Spleen (tissue), 11 donors: ENCODE measurements at regions not wholly inside any gene's neighbourhood (a gene's known extent, or its start where the extent isn't known, plus 50 kb on each side); places are given as distances from the start of the nearest gene placed in this dataset.

Experiments used
- DNase-seq: peaks from one replicate; pipeline ENCODE4 v3.0.0-alpha.2; 2020
- H3K27ac ChIP-seq, 8 donors: fragments of 200-600 bp; sonication (generic) in 7 of 8; 1 replicate in 4 of 8; 2 replicates in 4 of 8; pipeline versions ENCODE4 v1.5.0 to v1.8.0; 2016 to 2021; ENCODE audit warnings: inconsistent platforms in 4 of 8, mild to moderate bottlenecking in 4 of 8, moderate library complexity in 1 of 8
- H3K27me3 ChIP-seq, 7 donors: fragments of 200-600 bp; sonication (generic) in 6 of 7; replicated peaks in 1 of 7; 1 replicate in 4 of 7; 2 replicates in 3 of 7; pipeline versions ENCODE4 v1.5.0 to v1.8.0; 2016 to 2021; ENCODE audit warnings: inconsistent platforms in 3 of 7, mild to moderate bottlenecking in 1 of 7
- H3K36me3 ChIP-seq, 6 donors: fragments of 200-600 bp; sonication (generic) in 5 of 6; 1 replicate in 4 of 6; 2 replicates in 2 of 6; pipeline versions ENCODE4 v1.5.0 to v1.8.0; 2016 to 2021; ENCODE audit warnings: inconsistent platforms in 2 of 6
- H3K4me1 ChIP-seq, 6 donors: fragments of 200-600 bp; sonication (generic) in 5 of 6; 1 replicate in 3 of 6; 2 replicates in 3 of 6; pipeline versions ENCODE4 v1.5.0 to v1.8.0; 2016 to 2021; ENCODE audit warnings: inconsistent platforms in 3 of 6
- H3K4me3 ChIP-seq, 8 donors: fragments of 200-600 bp; sonication (generic) in 7 of 8; 1 replicate in 4 of 8; 2 replicates in 4 of 8; pipeline versions ENCODE4 v1.5.0 to v1.8.0; 2016 to 2021; ENCODE audit warnings: inconsistent platforms in 4 of 8, mild to moderate bottlenecking in 4 of 8, moderate library complexity in 2 of 8
- H3K9me3 ChIP-seq, 8 donors: fragments of 200-600 bp; sonication (generic) in 7 of 8; 1 replicate in 4 of 8; 2 replicates in 4 of 8; pipeline versions ENCODE4 v1.5.0 to v1.8.0; 2016 to 2021; ENCODE audit warnings: inconsistent platforms in 4 of 8
- POLR2A ChIP-seq, 3 donors: fragments of 450-650 bp; IDR thresholded peaks; one replicate each; pipeline ENCODE4 v1.5.1; 2017; ENCODE audit warnings: antibody characterized with exemption in 3 of 3, mild to moderate bottlenecking in 1 of 3
- POLR2AphosphoS5 ChIP-seq, 3 donors: sonication (generic); formaldehyde crosslinking; IDR thresholded peaks; one replicate each; pipeline ENCODE4 v1.5.1; 2017; ENCODE audit warnings: antibody characterized with exemption in 3 of 3
- WGBS, 5 donors: extraction: QIAGEN DNeasy Blood & Tissue Kit in 3 of 5; methylation state at CpG; one replicate each; pipeline versions ENCODE4 v1.1.5 to v1.1.7; 2013 to 2018; 5-methylcytosine and 5-hydroxymethylcytosine counted together
- intact Hi-C: fragments of 100-400 bp; cut with DNase I; formaldehyde crosslinking; loops from one replicate; pipeline ENCODE4 v1.15.0; 2023; ENCODE audit warnings: low total_unique reads
- TF ChIP-seq, protein P1 (sequence below), 11 experiments: fragments of 200-600 bp in 7 of 11; fragments of 450-650 bp in 4 of 11; sonication (generic) in 4 of 11; IDR thresholded peaks in 8 of 11; conservative IDR thresholded peaks in 3 of 11; 1 replicate in 7 of 11; 2 replicates in 4 of 11; pipeline versions ENCODE4 v1.4.0 to v1.8.0; 2016 to 2021; ENCODE audit warnings: antibody characterized with exemption in 11 of 11, inconsistent platforms in 4 of 11, mild to moderate bottlenecking in 1 of 11
- donor health status: healthy with polysubstance abuse.
- donor health status: DM: no; HTN: no; CAD: no; lungs with moderate emphysema.
- donor health status: DM: no; HTN: no; CAD: no.
- donor health status: Bipolar disorder and iron deficiency.
- donor health status: healthy.
- donor health status: DM: no; HTN: no; CAD: no.
- donor health status: DM: yes; HTN: yes; CAD: no.

DNA sequence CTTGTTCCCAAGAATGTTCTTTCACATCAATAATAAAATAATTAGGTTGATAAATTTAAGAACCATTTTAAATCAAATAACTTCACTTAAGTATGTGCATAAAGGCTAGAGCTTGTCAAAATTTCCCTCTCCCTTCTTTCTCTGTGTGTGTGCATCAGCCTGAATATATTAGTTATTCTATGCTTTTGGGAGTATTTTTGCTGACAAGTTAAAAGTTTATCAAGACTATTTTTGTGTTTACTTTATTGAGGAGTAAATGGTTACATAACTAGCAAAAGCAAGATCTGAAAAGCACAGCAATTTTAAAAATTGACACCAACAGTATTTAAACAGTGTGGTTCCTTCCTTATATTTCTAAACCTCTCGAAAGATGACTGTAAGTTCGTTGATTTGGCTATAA lies 261.7 kb downstream of the ISL1 start:
- Histone ChIP-seq H3K9me3 (peaks cover 0 to 21% (median 7%) of the 10 kb centered on the region in 8 donors), H3K36me3 (no peaks in the 10 kb centered on the region), H3K4me3 (no peak overlapping the region), H3K27ac (no peak overlapping the region), H3K27me3 (no peaks in the 10 kb centered on the region), H3K4me1 (no peaks in the 10 kb centered on the region)
- TF ChIP-seq, protein P1, sequence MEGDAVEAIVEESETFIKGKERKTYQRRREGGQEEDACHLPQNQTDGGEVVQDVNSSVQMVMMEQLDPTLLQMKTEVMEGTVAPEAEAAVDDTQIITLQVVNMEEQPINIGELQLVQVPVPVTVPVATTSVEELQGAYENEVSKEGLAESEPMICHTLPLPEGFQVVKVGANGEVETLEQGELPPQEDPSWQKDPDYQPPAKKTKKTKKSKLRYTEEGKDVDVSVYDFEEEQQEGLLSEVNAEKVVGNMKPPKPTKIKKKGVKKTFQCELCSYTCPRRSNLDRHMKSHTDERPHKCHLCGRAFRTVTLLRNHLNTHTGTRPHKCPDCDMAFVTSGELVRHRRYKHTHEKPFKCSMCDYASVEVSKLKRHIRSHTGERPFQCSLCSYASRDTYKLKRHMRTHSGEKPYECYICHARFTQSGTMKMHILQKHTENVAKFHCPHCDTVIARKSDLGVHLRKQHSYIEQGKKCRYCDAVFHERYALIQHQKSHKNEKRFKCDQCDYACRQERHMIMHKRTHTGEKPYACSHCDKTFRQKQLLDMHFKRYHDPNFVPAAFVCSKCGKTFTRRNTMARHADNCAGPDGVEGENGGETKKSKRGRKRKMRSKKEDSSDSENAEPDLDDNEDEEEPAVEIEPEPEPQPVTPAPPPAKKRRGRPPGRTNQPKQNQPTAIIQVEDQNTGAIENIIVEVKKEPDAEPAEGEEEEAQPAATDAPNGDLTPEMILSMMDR (IDR thresholded peaks at IDR 0.05 in 8 of 11, conservative IDR thresholded peaks at IDR 0.05 in 3 of 11) = no peak
- TF ChIP-seq POLR2AphosphoS5 (IDR thresholded peaks at IDR 0.05) (no peak), POLR2A (IDR thresholded peaks at IDR 0.05) (no peak)
- no peak for DNase-seq
- intact Hi-C loops = no loop called here
- 62 to 76% (median 75%) methylated on average over 2 of the region's 2 CpGs for WGBS, 5 donors

DNA sequence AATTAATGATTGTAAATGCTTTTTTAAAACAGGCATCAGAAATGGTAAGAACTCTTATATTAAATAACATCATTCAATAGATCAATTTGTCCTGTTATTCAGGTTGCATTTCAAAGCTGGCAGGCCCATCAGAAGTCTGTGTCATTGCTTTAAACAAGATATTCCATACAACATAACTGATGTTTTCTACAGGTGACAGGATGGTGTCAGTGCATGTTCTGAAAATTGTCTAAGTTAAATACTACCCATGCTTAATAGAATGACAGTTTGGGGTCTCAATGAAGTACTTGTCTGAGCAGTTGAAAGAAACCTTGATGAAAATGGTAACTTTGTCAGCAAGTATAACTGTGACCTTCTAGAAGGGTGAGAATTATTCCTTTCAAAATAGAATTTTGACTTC lies 263.2 kb downstream of the ISL1 start:
- no peaks in the 10 kb centered on the region for H3K27me3 ChIP-seq
- H3K36me3 ChIP-seq = no peaks in the 10 kb centered on the region
- no peak for DNase-seq
- peaks cover 0 to 18% (median 5%) of the 10 kb centered on the region in 8 donors for H3K9me3 ChIP-seq
- H3K4me1 ChIP-seq = no peaks in the 10 kb centered on the region
- intact Hi-C loops = no loop called here
- TF ChIP-seq POLR2A (IDR thresholded peaks at IDR 0.05) (no peak), POLR2AphosphoS5 (IDR thresholded peaks at IDR 0.05) (no peak)
- TF ChIP-seq, protein P1 (IDR thresholded peaks at IDR 0.05 in 8 of 11, conservative IDR thresholded peaks at IDR 0.05 in 3 of 11) = no peak
- no peak overlapping the region for H3K27ac ChIP-seq
- H3K4me3 ChIP-seq = no peak overlapping the region

DNA sequence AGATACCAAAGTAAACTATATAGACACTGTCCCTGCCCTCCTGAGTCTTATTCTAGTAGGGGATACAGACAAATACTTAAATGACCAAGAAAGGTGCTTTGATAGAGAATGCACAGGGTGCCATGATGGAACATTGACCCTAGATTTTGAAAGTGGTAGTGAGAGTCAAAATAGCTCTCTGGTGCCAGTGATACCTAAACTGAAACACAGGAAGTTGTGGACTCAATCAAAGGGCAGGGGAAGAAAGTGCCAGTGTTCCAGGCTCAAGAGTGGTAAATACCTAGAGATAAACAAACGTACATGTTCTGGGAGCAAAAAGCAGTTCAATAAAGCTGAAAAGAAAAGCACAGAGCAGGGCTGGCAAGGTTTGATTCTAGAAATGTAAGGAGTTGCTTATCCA lies 267.6 kb downstream of the ISL1 start:
- intact Hi-C loops = no loop called here
- 26 to 59% (median 33%) methylated on average over 1 of the region's 1 CpG for WGBS, 5 donors
- peaks cover 0 to 11% (median 0%) of the 10 kb centered on the region in 8 donors for H3K9me3 ChIP-seq
- DNase-seq = no peak
- no peaks in the 10 kb centered on the region for H3K27me3 ChIP-seq
- H3K4me1 ChIP-seq = no peaks in the 10 kb centered on the region
- H3K27ac ChIP-seq = no peak overlapping the region
- no peak overlapping the region for H3K4me3 ChIP-seq
- no peaks in the 10 kb centered on the region for H3K36me3 ChIP-seq
- no peak for TF ChIP-seq POLR2AphosphoS5 (IDR thresholded peaks at IDR 0.05)
- TF ChIP-seq, protein P1 (IDR thresholded peaks at IDR 0.05 in 8 of 11, conservative IDR thresholded peaks at IDR 0.05 in 3 of 11) = no peak
- no peak for TF ChIP-seq POLR2A (IDR thresholded peaks at IDR 0.05)

DNA sequence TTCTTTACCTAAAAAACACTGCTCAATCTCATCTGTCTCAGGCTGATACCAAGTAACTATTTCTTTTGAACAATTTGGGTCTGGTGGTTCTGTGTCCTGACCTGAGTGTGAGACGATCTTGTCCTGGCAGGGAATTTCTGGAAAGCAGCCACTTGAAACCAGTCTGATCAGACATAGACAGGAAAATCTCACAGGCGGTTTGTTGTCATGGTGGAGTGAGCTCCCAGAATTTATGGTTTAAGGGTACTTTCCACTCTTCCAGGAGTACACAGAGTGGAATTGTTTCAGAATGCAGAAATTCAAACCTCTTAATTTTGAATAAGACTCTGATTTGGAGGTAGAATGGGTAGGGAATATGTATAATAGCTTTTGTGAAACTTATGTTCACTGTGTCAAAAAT lies 268.2 kb downstream of the ISL1 start:
- no peak for DNase-seq
- no peak overlapping the region for H3K27ac ChIP-seq
- no peaks in the 10 kb centered on the region for H3K27me3 ChIP-seq
- no peak for TF ChIP-seq POLR2A (IDR thresholded peaks at IDR 0.05)
- TF ChIP-seq POLR2AphosphoS5 (IDR thresholded peaks at IDR 0.05) = no peak
- TF ChIP-seq, protein P1 (IDR thresholded peaks at IDR 0.05 in 8 of 11, conservative IDR thresholded peaks at IDR 0.05 in 3 of 11) = no peak
- H3K4me1 ChIP-seq = no peaks in the 10 kb centered on the region
- no peak overlapping the region for H3K4me3 ChIP-seq
- H3K36me3 ChIP-seq = no peaks in the 10 kb centered on the region
- intact Hi-C loops = no loop called here
- 44 to 63% (median 51%) methylated on average over 2 of the region's 2 CpGs for WGBS, 5 donors
- H3K9me3 ChIP-seq = peaks cover 0 to 10% (median 0%) of the 10 kb centered on the region in 8 donors
